Natural killer cell (primary cell): ENCODE measurements at regions not wholly inside any gene's neighbourhood (a gene's known extent, or its start where the extent isn't known, plus 50 kb on each side); places are given as distances from the start of the nearest gene placed in this dataset.
"Not testable (repeated sequence)": the region's sequence is repeated elsewhere in the genome, so short reads cannot be mapped to it uniquely, and the experiment has no call there.

ENCODE experiments used
- ATAC-seq, 3 donors: fragments of 150-1000 bp in 2 of 3; fragments of 200-7000 bp in 1 of 3; cut with Tn5 transposase; 1 replicate in 1 of 3; 2 replicates in 2 of 3; pipeline ENCODE4 v1.10.0; 2021; ENCODE audit warnings: mild to moderate bottlenecking in 2 of 3, moderate library complexity in 2 of 3
- DNase-seq, 2 donors: peaks; one replicate each; pipeline versions ENCODE4 v3.0.0 to v3.0.0-alpha.2; 2013 to 2021; ENCODE audit warnings: mixed read lengths in 1 of 2
- H3K27ac ChIP-seq: one replicate; pipeline ENCODE4 v1.5.1; 2013; ENCODE audit warnings: mild to moderate bottlenecking, low read length
- H3K27me3 ChIP-seq: one replicate; pipeline ENCODE4 v1.6.1; 2013; ENCODE audit warnings: low read length; ENCODE audit not compliant: control insufficient read depth, insufficient read depth
- H3K36me3 ChIP-seq: one replicate; pipeline ENCODE4 v1.6.1; 2013; ENCODE audit warnings: low read length; ENCODE audit not compliant: control insufficient read depth, insufficient read depth
- H3K4me1 ChIP-seq: one replicate; pipeline ENCODE4 v1.6.1; 2013; ENCODE audit warnings: low read length; ENCODE audit not compliant: control insufficient read depth, insufficient read depth
- H3K4me3 ChIP-seq: one replicate; pipeline ENCODE4 v1.5.1; 2013; ENCODE audit warnings: low read length
- H3K9me3 ChIP-seq: one replicate; pipeline ENCODE4 v1.6.1; 2013; ENCODE audit warnings: low read length; ENCODE audit not compliant: control insufficient read depth, insufficient read depth
- H3K27ac Mint-ChIP-seq, 2 donors: one replicate each; pipeline ENCODE4 v1.8.0; 2022; ENCODE audit warnings: mild to moderate bottlenecking in 2 of 2, mixed read lengths in 2 of 2, moderate library complexity in 1 of 2
- H3K27me3 Mint-ChIP-seq, 2 donors: one replicate each; pipeline ENCODE4 v1.8.0; 2022; ENCODE audit warnings: low read depth in 2 of 2, mixed read lengths in 2 of 2
- H3K36me3 Mint-ChIP-seq: one replicate; pipeline ENCODE4 v1.8.0; 2022; ENCODE audit warnings: mixed read lengths
- H3K4me1 Mint-ChIP-seq, 2 donors: one replicate each; pipeline ENCODE4 v1.8.0; 2022; ENCODE audit warnings: mixed read lengths in 2 of 2
- H3K4me3 Mint-ChIP-seq: one replicate; pipeline ENCODE4 v1.8.0; 2022; ENCODE audit warnings: mild to moderate bottlenecking, moderate library complexity, mixed read lengths
- H3K9me3 Mint-ChIP-seq, 2 donors: one replicate each; pipeline ENCODE4 v1.8.0; 2022; ENCODE audit warnings: mixed read lengths in 2 of 2
- WGBS: methylation state at CpG from one replicate; pipeline ENCODE4 v1.1.7; 2013; ENCODE audit warnings: missing lambda C conversion rate; ENCODE audit not compliant: insufficient coverage; 5-methylcytosine and 5-hydroxymethylcytosine counted together
- intact Hi-C: fragments of 100-400 bp; cut with micrococcal nuclease; formaldehyde crosslinking; loops from one replicate; pipeline ENCODE4 v1.14.2; 2022
- TF ChIP-seq, protein P1 (sequence below): fragments of 200-600 bp; IDR thresholded peaks from one replicate; pipeline ENCODE4 v1.8.0; 2022; ENCODE audit warnings: antibody characterized with exemption

GRCh38 chr1:109857702-109858101 lies 52.9 kb upstream of the CSF1 start:
- H3K4me3 ChIP-seq, H3K4me1 ChIP-seq, H3K36me3 Mint-ChIP-seq, DNase-seq, H3K27ac ChIP-seq, H3K4me3 Mint-ChIP-seq, H3K36me3 ChIP-seq, ATAC-seq, H3K4me1 Mint-ChIP-seq, H3K27ac Mint-ChIP-seq, H3K27me3 ChIP-seq, intact Hi-C loops, H3K9me3 Mint-ChIP-seq, H3K9me3 ChIP-seq: not testable (repeated sequence)
- 87% methylated on average over 3 of the region's 3 CpGs for WGBS
- H3K27me3 Mint-ChIP-seq = peaks cover 25 to 39% of the 10 kb centered on the region in 2 donors

DNA sequence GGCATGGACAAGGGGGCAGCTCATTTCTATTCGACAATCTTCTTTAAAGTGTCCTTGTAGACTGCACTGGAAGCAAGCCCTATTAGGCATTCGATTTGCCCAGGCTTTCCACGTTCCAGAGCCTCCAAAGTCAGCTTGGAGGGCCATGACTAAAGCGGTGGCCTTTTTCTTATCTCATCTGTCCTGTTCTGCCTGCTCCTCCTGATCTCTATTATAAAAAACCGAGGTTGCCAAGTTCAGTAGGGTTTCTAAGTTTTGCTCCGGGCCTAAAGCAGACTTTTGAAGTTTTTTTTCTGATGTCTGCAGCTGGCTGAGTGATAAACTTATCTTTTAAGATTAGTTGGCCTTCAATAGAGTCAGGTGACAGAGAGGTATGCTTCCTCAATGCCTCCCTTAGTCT lies 54.7 kb upstream of the CSF1 start:
- H3K9me3 ChIP-seq, H3K4me1 ChIP-seq, intact Hi-C loops, H3K27ac ChIP-seq, H3K36me3 Mint-ChIP-seq, H3K4me3 ChIP-seq, DNase-seq, H3K36me3 ChIP-seq, H3K27ac Mint-ChIP-seq, ATAC-seq, H3K27me3 ChIP-seq, H3K4me1 Mint-ChIP-seq, H3K9me3 Mint-ChIP-seq, H3K4me3 Mint-ChIP-seq: not testable (repeated sequence)
- 80% methylated on average over 6 of the region's 6 CpGs for WGBS
- peaks cover 27 to 39% of the 10 kb centered on the region in 2 donors for H3K27me3 Mint-ChIP-seq

- H3K9me3 Mint-ChIP-seq, H3K4me3 Mint-ChIP-seq: not testable (repeated sequence)
- H3K27me3 Mint-ChIP-seq = peaks cover 22 to 23% of the 10 kb centered on the region in 2 donors
These were observed 56.7 kb upstream of the CSF1 start for GRCh38 chr1:109853972-109854371.

GRCh38 chr1:109852221-109853015 lies 58.2 kb upstream of the CSF1 start:
- DNase-seq, H3K36me3 Mint-ChIP-seq, H3K4me1 ChIP-seq, H3K4me1 Mint-ChIP-seq, H3K9me3 ChIP-seq, H3K4me3 ChIP-seq, H3K36me3 ChIP-seq, ATAC-seq, H3K27me3 ChIP-seq, H3K27ac ChIP-seq, H3K27ac Mint-ChIP-seq, H3K9me3 Mint-ChIP-seq, H3K4me3 Mint-ChIP-seq, intact Hi-C loops: not testable (repeated sequence)
- H3K27me3 Mint-ChIP-seq = peaks cover 13 to 16% of the 10 kb centered on the region in 2 donors
- 90% methylated on average over 12 of the region's 12 CpGs for WGBS

More at GRCh38 chr1:109853972-109854371, 56.7 kb upstream of the CSF1 start:
- H3K9me3 ChIP-seq, H3K4me3 ChIP-seq, H3K27ac Mint-ChIP-seq, ATAC-seq, DNase-seq, H3K4me1 Mint-ChIP-seq, H3K27ac ChIP-seq, H3K27me3 ChIP-seq, H3K36me3 Mint-ChIP-seq, H3K36me3 ChIP-seq, H3K4me1 ChIP-seq, intact Hi-C loops: not testable (repeated sequence)
- 85% methylated on average over 2 of the region's 2 CpGs for WGBS

GRCh38 chr1:109850827-109851226 lies 59.8 kb upstream of the CSF1 start:
- no peaks in the 10 kb centered on the region for H3K27me3 ChIP-seq
- H3K4me3 Mint-ChIP-seq = no peak overlapping the region
- H3K9me3 Mint-ChIP-seq = no peaks in the 10 kb centered on the region
- no peak overlapping the region for H3K27ac ChIP-seq
- ATAC-seq (no peak), DNase-seq (no peak)
- WGBS = 86% methylated on average over 4 of the region's 4 CpGs
- TF ChIP-seq, protein P1, sequence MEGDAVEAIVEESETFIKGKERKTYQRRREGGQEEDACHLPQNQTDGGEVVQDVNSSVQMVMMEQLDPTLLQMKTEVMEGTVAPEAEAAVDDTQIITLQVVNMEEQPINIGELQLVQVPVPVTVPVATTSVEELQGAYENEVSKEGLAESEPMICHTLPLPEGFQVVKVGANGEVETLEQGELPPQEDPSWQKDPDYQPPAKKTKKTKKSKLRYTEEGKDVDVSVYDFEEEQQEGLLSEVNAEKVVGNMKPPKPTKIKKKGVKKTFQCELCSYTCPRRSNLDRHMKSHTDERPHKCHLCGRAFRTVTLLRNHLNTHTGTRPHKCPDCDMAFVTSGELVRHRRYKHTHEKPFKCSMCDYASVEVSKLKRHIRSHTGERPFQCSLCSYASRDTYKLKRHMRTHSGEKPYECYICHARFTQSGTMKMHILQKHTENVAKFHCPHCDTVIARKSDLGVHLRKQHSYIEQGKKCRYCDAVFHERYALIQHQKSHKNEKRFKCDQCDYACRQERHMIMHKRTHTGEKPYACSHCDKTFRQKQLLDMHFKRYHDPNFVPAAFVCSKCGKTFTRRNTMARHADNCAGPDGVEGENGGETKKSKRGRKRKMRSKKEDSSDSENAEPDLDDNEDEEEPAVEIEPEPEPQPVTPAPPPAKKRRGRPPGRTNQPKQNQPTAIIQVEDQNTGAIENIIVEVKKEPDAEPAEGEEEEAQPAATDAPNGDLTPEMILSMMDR = no peak
- no peak overlapping the region for H3K4me3 ChIP-seq
- no peak overlapping the region for H3K27ac Mint-ChIP-seq
- intact Hi-C loops = no loop called here
- peaks cover 8 to 19% of the 10 kb centered on the region in 2 donors for H3K27me3 Mint-ChIP-seq
- H3K4me1 ChIP-seq = no peaks in the 10 kb centered on the region
- H3K36me3 Mint-ChIP-seq = no peaks in the 10 kb centered on the region
- H3K4me1 Mint-ChIP-seq = no peaks in the 10 kb centered on the region
- no peaks in the 10 kb centered on the region for H3K36me3 ChIP-seq
- H3K9me3 ChIP-seq = no peaks in the 10 kb centered on the region
